Left cardiac atrium (tissue), 2 donors: ENCODE measurements at regions not wholly inside any gene's neighbourhood (a gene's known extent, or its start where the extent isn't known, plus 50 kb on each side); places are given as distances from the start of the nearest gene placed in this dataset.

Experiments
- microRNA-seq, 2 donors: library from miRNA; unstranded; fragments of <30 nt; microRNA quantifications; one replicate each; pipeline ENCODE4 v1.2.0, GENCODE V29; 2020
- donor health status: DM: no; HTN: yes; CAD: no; lungs with severe emphysema.
- donor health status: DM: yes; HTN: yes; CAD: no.

Small RNA genes lying in the stretch of these regions (microRNA-seq; reads per million reads assigned to microRNA genes)
- gene MIR3201 (0 reads per million in 2 donors), gene MIR3667 (0 to 0.60 reads per million in 2 donors), gene MIR4535 (0 reads per million in 2 donors)
